ENCODE measurements at regions not wholly inside any gene's neighbourhood (a gene's known extent, or its start where the extent isn't known, plus 50 kb on each side); places are given as distances from the start of the nearest gene placed in this dataset.
A peak's percentile ranks its signal among the peaks of the same experiment; 100 is the strongest.

DNA sequence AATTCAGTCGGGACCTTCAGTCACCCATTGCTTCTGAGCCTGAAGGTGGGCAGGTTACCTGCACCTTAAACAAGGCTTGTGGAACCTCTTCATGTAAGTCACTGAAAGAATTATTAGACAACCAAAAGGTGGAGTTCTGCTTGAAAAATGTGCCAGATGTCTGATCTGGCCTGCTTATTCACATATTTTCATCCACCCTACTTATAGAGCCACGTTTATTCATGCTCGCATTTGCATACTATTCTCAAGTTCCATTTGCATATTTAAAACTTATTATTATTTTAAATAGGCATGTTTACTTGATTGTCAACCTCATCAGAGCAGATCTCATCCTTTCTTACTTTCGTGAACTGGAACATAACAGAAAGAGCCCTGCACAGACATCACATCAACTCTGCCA, 140.0 kb upstream of the NABP1 start:
- TF ChIP-seq, protein P1, sequence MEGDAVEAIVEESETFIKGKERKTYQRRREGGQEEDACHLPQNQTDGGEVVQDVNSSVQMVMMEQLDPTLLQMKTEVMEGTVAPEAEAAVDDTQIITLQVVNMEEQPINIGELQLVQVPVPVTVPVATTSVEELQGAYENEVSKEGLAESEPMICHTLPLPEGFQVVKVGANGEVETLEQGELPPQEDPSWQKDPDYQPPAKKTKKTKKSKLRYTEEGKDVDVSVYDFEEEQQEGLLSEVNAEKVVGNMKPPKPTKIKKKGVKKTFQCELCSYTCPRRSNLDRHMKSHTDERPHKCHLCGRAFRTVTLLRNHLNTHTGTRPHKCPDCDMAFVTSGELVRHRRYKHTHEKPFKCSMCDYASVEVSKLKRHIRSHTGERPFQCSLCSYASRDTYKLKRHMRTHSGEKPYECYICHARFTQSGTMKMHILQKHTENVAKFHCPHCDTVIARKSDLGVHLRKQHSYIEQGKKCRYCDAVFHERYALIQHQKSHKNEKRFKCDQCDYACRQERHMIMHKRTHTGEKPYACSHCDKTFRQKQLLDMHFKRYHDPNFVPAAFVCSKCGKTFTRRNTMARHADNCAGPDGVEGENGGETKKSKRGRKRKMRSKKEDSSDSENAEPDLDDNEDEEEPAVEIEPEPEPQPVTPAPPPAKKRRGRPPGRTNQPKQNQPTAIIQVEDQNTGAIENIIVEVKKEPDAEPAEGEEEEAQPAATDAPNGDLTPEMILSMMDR (IDR thresholded peaks at IDR 0.05; ENCODE audit: partially characterized antibody, unreplicated experiment): no peak
- Mint-ChIP-seq H3K27me3 (ENCODE audit: unreplicated experiment) (no peaks in the 10 kb centered on the region), H3K27ac (ENCODE audit: unreplicated experiment) (peak overlapping the region; percentile 70), H3K4me3 (ENCODE audit: unreplicated experiment) (no peak overlapping the region), H3K36me3 (ENCODE audit: unreplicated experiment) (no peaks in the 10 kb centered on the region), H3K9me3 (ENCODE audit: unreplicated experiment) (no peaks in the 10 kb centered on the region), H3K4me1 (ENCODE audit: low read depth, unreplicated experiment) (peaks cover 6% of the 10 kb centered on the region)
- no peak for DNase-seq

DNA sequence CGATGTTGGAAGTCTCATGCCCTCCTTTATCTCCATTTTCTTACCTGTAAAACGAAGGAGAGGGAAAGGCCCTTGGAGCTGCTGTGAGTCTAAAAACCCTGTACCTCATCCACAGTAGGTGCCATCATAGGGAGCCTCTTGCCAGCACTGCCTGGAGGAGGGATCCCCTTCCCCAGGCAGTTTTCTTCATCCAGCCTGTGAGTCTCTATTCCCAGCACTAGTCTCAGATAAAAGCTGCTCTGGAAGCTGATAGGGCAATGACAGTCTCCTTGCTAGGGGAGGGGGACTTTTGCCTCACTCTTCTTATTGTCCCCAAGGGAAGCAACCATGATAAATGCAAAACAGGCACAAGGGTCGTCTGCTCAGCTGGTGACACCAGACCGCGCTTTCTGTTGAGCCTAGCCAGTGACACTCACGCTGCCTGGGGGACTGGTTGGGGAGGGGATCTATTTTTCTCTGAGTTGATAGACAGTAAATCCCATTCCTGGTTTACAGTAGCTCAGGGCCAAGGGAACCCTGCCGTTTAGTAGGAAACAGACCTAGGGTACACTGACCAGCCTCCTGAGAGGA, 139.5 kb upstream of the NABP1 start:
- Mint-ChIP-seq H3K36me3 (ENCODE audit: unreplicated experiment) (no peaks in the 10 kb centered on the region), H3K27ac (ENCODE audit: unreplicated experiment) (peak overlapping the region; percentile 70), H3K4me1 (ENCODE audit: low read depth, unreplicated experiment) (peaks cover 6% of the 10 kb centered on the region), H3K4me3 (ENCODE audit: unreplicated experiment) (peak overlapping the region; percentile 9), H3K27me3 (ENCODE audit: unreplicated experiment) (no peaks in the 10 kb centered on the region), H3K9me3 (ENCODE audit: unreplicated experiment) (no peaks in the 10 kb centered on the region)
- TF ChIP-seq, protein P1 (IDR thresholded peaks at IDR 0.05; ENCODE audit: partially characterized antibody, unreplicated experiment): no peak
- DNase-seq: peak; percentile 58

DNA sequence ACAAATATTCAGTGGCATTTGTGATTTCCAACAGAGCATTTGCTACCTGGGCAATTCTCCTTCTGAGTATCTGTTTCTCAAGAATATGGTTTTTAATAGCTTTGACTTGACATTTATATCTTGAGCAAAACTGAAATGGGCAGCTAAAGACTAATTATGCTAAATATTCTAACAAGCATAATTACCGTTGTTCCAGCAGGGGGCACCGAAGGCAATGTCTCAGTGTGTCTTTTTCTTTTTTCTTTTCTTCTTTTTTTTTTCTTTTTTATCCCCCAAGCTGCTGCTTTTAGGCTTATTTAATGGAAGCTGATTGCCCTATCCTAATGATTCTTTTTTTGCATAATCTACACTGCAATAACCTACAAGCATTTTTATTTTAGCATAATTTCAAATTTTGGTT, 138.9 kb upstream of the NABP1 start:
- Mint-ChIP-seq H3K4me3 (ENCODE audit: unreplicated experiment) (no peak overlapping the region), H3K27ac (ENCODE audit: unreplicated experiment) (peak overlapping the region; percentile 69), H3K4me1 (ENCODE audit: low read depth, unreplicated experiment) (peaks cover 6% of the 10 kb centered on the region), H3K9me3 (ENCODE audit: unreplicated experiment) (no peaks in the 10 kb centered on the region), H3K36me3 (ENCODE audit: unreplicated experiment) (no peaks in the 10 kb centered on the region), H3K27me3 (ENCODE audit: unreplicated experiment) (no peaks in the 10 kb centered on the region)
- DNase-seq: peak; percentile 68
- TF ChIP-seq, protein P1 (IDR thresholded peaks at IDR 0.05; ENCODE audit: partially characterized antibody, unreplicated experiment): peak; percentile 80

DNA sequence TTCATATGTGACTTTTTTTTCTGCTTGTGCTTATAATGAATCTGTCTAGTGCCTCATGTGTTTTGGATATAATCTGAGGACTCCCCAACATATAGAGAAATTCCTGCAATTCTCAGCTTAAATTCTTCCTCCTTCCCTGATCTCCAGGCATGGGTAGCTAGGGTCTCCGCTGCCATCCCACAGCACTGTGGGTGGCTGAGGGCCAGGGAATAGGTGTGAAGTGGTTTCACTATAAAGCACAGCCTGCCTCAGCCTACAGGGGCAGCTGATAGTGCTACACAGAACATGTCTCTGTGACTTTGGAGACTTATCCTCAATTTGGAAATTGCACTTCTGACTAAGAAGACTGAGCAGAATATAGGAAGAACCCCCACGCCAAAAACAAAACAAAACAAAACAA, 137.3 kb upstream of the NABP1 start:
- peaks cover 6% of the 10 kb centered on the region for H3K4me1 Mint-ChIP-seq (ENCODE audit: low read depth, unreplicated experiment)
- no peaks in the 10 kb centered on the region for H3K27me3 Mint-ChIP-seq (ENCODE audit: unreplicated experiment)
- H3K9me3 Mint-ChIP-seq (ENCODE audit: unreplicated experiment): no peaks in the 10 kb centered on the region
- H3K4me3 Mint-ChIP-seq (ENCODE audit: unreplicated experiment): no peak overlapping the region
- no peak for DNase-seq
- no peaks in the 10 kb centered on the region for H3K36me3 Mint-ChIP-seq (ENCODE audit: unreplicated experiment)
- H3K27ac Mint-ChIP-seq (ENCODE audit: unreplicated experiment): no peak overlapping the region
- TF ChIP-seq, protein P1 (IDR thresholded peaks at IDR 0.05; ENCODE audit: partially characterized antibody, unreplicated experiment): no peak

DNA sequence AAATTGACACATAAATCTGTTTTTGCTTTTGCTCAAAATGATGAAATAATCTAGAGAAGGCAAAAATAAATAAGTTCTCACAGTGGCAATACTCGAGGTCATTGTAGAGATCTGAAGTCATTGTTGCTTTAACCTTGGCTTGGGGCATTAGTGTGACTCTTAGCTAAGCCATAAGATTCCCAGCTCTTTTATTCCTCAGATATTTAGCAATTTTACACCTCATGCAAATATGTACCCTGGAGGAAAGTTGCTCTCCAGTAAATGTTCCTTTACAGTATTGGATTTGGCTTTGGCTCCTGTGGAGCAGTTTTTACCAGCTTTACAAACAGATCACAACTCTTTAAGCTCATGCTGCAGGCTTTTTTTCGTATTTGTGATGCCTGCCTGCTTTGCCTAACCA, 134.2 kb upstream of the NABP1 start:
- no peak overlapping the region for H3K27ac Mint-ChIP-seq (ENCODE audit: unreplicated experiment)
- H3K36me3 Mint-ChIP-seq (ENCODE audit: unreplicated experiment): no peaks in the 10 kb centered on the region
- H3K9me3 Mint-ChIP-seq (ENCODE audit: unreplicated experiment): peaks cover 2% of the 10 kb centered on the region

More for the DNA sequence above, 134.2 kb upstream of the NABP1 start:
- Mint-ChIP-seq H3K4me1 (ENCODE audit: low read depth, unreplicated experiment) (peaks cover 6% of the 10 kb centered on the region), H3K27me3 (ENCODE audit: unreplicated experiment) (no peaks in the 10 kb centered on the region), H3K4me3 (ENCODE audit: unreplicated experiment) (no peak overlapping the region)
- TF ChIP-seq, protein P1 (IDR thresholded peaks at IDR 0.05; ENCODE audit: partially characterized antibody, unreplicated experiment): no peak
- no peak for DNase-seq
